NOMO-1 treated with DMSO at 0.1 percent for 48 hours (cell line): ENCODE measurements at regions not wholly inside any gene's neighbourhood (a gene's known extent, or its start where the extent isn't known, plus 50 kb on each side); places are given as distances from the start of the nearest gene placed in this dataset.
"Not testable (repeated sequence)": the region's sequence is repeated elsewhere in the genome, so short reads cannot be mapped to it uniquely, and the experiment has no call there.

Experiments used
- DNase-seq: peaks from one replicate; lab custom pipeline; 2025; ENCODE audit not compliant: unreplicated experiment; lab: John Stamatoyannopoulos, UW

DNA sequence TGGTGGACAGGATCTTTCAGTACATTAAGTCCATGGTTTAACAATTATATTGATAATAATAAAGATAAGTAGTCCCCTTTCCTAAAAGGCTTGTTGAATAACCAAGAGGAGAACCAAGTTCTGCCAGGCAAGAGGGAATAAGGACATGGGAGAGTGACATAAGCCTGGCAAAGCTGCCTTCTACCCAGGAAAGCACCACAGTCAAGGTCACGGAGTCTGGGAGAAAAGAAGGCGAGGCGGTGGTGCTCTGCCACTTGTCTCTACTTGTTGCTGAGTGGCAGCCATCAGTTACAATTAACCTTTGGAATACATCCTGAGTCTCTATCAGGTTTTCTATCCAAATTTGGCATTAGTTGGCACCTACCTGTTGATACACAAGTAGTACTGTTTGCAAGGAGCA is 101.7 kb upstream of the GATA6 start:
- DNase-seq: no peak

GRCh38 chr18:22068784-22069183 is 100.6 kb upstream of the GATA6 start:
- not testable (repeated sequence) for DNase-seq

- no peak for DNase-seq
Measured at GRCh38 chr18:22069916-22070315, 99.5 kb upstream of the GATA6 start.

DNA sequence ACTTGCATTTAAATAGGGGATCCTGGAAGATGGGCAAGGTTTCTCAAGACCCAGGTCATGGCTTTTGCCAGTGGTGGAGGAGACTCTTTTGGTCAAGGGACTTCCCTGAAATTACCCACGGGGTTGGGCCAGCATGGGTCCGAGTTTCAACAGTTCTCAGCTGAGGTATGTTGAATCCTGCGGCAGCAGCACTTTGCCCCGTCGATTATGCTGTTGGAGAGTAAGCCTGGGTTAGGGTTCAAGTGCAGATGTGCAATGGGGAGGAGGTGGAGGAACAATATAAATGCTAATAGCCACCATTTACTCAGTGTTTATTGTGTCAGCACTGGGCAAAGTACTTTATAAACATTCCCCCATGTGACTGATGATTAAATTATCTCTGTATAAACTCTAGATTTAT is 96.0 kb upstream of the GATA6 start:
- DNase-seq: no peak

- DNase-seq: no peak
Measured at GRCh38 chr18:22074282-22075070, 94.9 kb upstream of the GATA6 start.

GRCh38 chr18:22080035-22080434 is 89.4 kb upstream of the GATA6 start:
- no peak for DNase-seq

DNA sequence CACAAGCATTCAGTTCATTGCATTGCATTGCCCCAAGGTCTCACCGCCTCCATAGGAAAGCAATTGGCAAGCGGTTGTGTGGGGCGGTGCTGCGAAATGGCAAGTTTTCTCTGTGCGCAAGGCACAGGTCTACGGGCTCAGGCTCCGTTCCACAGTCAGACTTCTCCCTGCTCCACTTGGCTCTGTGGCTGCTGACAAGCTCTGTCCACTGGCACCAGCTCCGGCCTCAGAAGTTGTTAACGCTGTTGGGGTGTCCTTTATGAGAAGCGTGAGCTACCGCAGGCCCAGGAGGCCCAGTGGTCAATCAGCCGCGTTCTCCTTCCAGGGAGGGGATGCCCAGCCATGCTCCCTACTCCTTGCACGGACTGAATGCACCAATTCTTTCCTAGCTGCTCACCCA is 87.0 kb upstream of the GATA6 start:
- DNase-seq: no peak

DNA sequence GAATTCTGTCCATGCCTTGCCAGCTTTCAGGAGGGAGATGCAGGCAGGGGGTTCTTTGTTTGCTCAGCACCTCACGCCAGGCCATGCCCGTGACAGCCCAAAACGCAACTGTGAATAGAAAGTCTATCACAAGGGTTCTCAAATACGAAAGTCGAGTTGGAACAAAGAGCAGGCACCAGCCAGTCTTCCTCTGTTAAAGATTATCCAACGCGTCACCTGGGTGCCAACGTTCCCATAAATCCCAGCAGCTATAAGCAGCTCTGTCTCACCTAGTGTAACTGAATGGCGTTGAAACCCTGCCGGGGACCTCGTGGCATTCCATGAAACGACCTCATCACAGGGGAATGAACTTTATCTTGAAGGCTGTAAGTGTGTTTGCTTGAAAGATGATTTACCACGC is 84.8 kb upstream of the GATA6 start:
- DNase-seq: no peak

DNA sequence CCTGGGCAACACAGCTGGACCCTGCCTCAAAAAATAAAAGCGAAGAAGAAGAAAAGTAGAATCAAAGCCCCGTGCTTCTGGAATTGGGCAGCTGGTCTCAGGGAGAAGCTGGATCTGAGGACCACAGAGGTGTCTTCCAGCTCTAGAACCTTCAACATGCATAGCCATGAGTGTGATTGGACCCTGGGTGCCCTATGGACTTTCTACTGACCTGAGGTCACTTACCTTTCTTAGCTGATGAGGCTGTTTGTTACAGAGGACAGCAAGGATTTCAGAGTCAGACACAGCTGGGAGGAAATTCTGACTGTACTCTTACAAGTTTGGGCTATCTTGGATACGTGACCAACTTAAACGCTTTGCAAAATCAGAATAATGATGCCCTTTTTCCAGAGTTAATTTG is 82.4 kb upstream of the GATA6 start:
- no peak for DNase-seq

- DNase-seq: no peak
Measured at GRCh38 chr18:22088029-22088428, 81.4 kb upstream of the GATA6 start.

DNA sequence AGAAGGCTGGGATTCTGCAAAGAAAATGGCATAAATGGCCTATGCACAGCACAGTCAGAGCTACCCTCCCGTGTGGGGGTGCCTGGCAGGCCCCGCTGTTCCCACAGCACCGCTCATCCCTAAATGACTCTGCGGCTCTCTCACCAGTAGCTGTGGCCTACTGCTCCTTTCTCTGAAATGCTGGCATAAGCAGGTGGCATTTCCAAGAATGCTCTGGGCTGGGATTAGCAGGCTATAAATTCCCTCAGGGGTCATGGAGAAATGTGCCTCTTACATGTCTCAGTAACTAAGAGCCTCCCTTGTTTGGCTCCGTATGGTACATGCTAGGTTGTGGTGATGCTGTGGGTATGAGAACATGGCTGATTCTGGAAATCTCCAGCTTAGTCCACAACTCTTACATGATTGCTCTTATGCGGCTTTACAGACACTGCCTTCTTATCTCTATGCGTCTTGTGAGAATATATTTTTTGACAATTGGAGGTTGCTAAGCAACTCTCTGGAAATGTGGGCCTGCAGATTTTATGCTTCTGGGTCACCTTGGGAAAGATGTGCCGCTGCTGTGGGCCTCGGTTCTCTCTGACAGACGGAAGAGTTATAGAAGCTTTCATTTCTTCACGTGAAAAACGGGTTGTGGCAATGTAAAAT is 80.3 kb upstream of the GATA6 start:
- DNase-seq: no peak

DNA sequence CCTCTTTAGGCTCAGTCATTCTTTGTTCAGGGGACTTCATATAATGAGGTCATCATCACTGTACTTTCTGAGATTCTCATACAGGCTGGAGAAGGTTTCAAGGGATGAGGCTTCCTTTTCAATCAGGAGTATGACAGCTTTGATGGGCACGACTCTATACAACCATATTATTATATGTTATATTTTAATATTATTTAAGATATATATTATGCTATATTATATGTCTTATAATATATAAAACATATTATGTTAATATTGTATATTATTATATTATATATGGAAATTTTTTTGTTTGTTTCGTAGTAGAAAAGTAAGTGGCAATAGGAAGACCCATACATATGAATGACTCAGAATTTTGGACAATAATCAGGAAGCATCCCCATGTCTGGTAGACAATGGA is 78.0 kb upstream of the GATA6 start:
- no peak for DNase-seq

- DNase-seq: no peak
Measured at GRCh38 chr18:22093731-22094357, 75.5 kb upstream of the GATA6 start.

DNA sequence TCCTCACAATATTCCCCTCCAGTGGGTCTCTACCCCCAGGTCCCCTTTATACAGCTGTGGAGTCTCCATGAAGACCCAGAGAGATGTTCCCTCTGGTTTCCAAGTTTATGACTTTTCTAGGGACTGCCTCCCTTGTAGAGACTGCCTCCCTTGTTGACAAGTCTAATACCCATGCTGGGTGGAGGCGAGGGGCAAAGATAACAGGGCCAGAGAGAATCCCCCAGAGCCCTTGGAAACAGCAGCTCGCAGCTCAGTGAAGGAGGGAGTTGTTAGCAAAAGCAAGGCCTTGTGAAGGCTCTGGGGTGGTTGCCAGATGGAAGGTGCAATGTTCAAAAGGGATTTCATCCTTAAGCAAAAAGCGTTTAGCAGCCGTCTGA is 75.0 kb upstream of the GATA6 start:
- no peak for DNase-seq

GRCh38 chr18:22098563-22098989 is 70.8 kb upstream of the GATA6 start:
- peak; percentile 34 for DNase-seq

DNA sequence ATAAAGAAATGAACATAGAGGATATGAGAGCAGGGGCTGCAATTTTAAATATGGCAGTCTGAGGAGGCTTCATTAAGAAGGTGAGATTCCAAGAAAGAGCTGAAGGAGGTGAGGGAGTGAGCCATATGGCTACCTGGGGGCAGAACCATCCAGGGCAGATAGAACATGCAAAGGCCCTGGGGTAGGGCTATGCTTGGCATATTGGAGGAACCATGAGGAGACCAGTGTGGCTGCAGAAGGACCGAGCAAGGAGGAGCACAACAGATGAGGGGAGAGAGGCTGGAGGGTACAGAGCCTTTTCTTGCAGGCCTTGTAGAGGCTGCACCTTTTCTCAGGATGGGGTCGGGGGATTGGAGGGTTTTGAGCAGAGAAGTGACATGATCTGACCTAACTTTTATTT is 69.5 kb upstream of the GATA6 start:
- DNase-seq: no peak

DNA sequence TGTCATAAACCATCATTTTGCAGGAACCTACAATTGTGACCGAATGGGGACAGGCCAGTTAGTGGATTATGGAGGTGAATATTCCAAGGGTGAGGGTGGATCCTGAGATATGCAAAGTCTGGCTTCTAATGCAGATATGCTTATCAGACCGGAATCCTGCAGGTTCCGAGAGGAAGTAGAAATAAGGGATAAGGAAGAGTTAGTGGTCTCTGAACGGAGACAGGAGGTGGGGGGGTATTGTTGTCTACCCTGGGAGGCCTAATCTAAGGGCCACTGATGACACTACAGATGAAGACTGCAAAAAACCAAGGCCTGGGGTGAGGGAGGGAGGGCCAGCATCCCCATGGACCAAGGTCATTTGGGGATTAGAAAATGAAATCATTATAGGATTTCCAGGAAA is 67.7 kb upstream of the GATA6 start:
- DNase-seq: no peak

DNA sequence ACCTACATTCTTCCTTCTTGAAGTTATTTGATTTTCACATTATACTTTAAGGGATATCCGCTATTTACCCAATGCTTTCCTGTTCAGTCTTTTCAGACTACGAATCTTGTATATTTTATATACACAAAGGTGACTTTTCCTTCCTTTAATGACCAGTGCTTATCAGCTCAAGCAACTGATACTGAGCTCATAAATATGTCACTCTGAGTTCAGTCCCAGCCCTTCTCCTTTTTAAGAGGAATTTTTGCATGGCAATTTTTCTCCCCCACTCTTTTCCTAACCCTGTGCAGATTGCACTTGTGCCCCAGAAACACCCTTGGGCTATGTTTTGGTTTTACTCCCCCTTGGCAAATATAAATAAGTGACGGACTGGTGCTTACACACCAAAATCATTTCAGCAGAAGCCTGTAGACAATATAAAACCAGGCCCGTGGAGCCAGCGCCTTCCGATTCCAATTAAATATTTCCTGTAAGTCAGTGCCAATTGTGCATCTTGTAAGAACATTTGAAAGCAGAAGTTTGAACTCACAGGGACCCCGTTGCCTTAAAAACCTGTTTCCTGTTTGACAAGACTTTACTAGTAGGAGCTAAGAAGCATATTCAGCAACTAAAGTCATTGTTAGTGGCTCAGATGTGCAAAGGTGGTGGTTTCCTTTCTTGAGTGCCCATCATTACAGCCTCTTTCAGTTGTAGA is 66.3 kb upstream of the GATA6 start:
- DNase-seq: peak; percentile 94

DNA sequence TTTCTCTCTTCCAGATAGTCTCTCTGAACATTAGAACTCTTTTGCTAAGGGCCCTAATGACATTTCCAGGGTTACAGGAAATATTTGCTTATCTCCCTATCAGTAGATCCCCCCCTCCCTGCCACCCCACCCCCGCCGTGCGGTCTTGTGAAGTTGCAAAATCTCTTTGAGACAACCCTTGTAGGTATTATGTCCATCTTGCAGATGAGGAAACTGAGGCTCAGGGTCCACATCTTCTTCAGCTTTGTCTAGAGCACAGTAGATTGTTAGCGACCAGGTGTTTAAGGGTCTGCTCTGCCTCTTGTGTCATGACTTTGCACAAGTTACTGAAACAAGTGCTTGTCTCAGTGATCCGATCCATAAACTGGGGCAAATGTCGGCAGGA is 65.8 kb upstream of the GATA6 start:
- DNase-seq: no peak

DNA sequence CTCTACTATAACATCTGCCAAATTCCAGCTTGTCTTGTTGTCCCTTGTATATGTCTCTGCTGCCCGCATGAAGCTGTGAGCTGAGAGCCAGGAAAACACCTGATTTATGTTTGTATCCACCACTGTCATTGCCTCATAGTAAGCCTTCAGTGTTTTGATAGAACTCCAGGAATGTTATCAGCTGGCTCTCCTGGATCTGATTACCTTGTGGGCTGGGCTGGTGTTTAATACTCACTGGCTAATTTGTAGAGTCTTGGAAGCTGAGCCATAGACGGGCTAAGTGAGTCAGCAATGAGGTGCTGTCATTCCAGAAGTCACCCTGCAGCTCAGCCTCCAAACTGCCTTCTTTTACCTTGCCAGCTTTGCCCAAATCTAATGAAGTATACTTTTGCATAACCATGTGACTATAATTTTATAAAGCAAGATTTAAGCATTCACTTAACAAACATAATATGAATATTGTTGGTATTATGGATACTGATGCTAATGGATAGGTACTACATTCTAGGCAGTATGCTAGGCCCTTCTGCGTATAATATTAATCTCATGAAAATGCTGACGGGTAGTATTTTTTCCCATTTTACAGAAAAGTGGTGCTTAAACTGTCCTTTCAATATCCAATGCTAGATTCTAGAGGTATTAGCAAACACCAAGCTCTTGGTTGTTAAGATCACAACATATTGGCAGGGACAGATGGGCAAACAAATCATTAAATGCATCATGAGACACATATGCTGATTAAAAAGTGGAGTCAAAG is 62.7 kb upstream of the GATA6 start:
- no peak for DNase-seq

DNA sequence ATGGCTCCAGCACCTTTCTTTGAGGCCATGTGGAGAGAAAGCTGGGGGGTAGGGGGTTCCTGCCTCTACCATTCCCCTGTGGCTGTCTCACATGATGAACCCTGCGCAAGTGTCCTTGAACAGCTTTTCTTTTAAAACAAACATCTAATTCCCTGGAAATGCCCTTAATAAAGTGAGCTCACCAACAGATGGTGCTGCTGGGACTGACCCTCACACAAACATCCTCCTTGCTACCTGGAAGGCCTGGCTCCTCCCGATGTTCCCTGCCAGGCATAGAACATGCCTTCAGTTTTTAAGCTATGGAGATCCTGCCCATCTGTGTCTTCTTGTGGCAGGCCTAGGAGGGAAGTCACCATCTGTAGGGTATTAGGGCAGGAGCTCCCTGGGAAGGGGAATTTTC is 60.7 kb upstream of the GATA6 start:
- DNase-seq: no peak
